ENCODE measurements at regions not wholly inside any gene's neighbourhood (a gene's known extent, or its start where the extent isn't known, plus 50 kb on each side); places are given as distances from the start of the nearest gene placed in this dataset.

DNA sequence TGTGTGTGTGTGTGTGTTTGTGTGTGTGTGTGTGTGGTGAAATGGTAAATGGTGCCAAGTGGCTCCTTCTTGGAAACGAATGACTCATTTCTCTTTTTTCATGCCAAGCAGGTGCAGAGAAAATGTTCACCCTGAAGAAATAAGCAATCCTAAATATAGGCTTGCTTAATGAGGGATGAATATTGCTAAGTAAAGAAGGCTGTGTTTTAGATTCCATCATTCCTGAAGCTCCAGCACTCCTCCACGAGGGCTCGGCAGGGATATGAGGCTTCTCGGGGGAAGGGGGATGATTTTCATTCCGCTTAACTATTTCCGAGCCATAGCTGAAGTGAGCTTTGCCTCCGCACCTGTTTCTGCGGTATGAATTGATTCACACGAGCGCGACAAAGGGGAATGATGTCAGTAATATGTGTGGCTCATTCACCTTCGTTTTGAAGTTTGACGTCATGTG is 72.9 kb downstream of the TSN start:
- H3K4me3 ChIP-seq (replicated peaks; ENCODE audit: insufficient read depth, low read length), result no peak overlapping the region
- H3K27ac ChIP-seq (replicated peaks), result no peak overlapping the region
- no peaks in the 10 kb centered on the region for H3K27me3 ChIP-seq (ENCODE audit: insufficient read depth, poor library complexity, severe bottlenecking)
- TF ChIP-seq POLR2AphosphoS5 (IDR thresholded peaks at IDR 0.05; ENCODE audit: low read depth) (no peak), REST (IDR thresholded peaks at IDR 0.05; ENCODE audit: insufficient replicate concordance, low read depth) (no peak), CTCF (IDR thresholded peaks at IDR 0.05; ENCODE audit: insufficient read depth, low read length) (no peak), SPI1 (IDR thresholded peaks at IDR 0.05; ENCODE audit: borderline replicate concordance, low read depth) (no peak), GABPA (IDR thresholded peaks at IDR 0.05; ENCODE audit: low read depth) (no peak)
- no peak for DNase-seq (ENCODE audit: low read depth in 1 of 2, low spot score in 1 of 2)

DNA sequence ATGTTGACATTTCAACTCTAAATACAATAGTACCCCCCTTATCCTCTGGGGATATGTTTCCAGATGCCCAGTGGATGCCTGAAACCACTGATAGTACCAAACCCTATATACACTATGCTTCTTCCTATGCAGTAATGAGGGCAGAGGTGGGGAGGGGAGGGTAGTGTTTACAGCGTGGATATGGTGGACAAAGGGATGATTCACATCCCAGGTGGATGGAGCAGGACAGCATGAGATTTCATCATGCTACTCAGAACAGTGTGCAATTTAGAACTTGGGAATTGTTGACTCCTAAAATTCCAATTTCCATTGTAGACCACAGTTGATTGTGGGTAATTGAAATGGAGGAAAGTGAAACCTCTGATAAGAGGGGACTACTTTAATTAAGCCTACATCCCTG is 75.4 kb downstream of the TSN start:
- Histone ChIP-seq H3K4me3 (replicated peaks; ENCODE audit: insufficient read depth, low read length) (no peak overlapping the region), H3K27ac (replicated peaks) (no peak overlapping the region), H3K27me3 (ENCODE audit: insufficient read depth, poor library complexity, severe bottlenecking) (no peaks in the 10 kb centered on the region)
- no peak for TF ChIP-seq POLR2AphosphoS5 (IDR thresholded peaks at IDR 0.05; ENCODE audit: low read depth)
- no peak for TF ChIP-seq CTCF (IDR thresholded peaks at IDR 0.05; ENCODE audit: insufficient read depth, low read length)
- no peak for TF ChIP-seq GABPA (IDR thresholded peaks at IDR 0.05; ENCODE audit: low read depth)
- TF ChIP-seq REST (IDR thresholded peaks at IDR 0.05; ENCODE audit: insufficient replicate concordance, low read depth), result no peak
- no peak for TF ChIP-seq SPI1 (IDR thresholded peaks at IDR 0.05; ENCODE audit: borderline replicate concordance, low read depth)
- no peak for DNase-seq (ENCODE audit: low read depth in 1 of 2, low spot score in 1 of 2)

GRCh38 chr2:121831841-121832240 is 76.4 kb downstream of the TSN start:
- TF ChIP-seq REST (IDR thresholded peaks at IDR 0.05; ENCODE audit: insufficient replicate concordance, low read depth), result no peak
- TF ChIP-seq SPI1 (IDR thresholded peaks at IDR 0.05; ENCODE audit: borderline replicate concordance, low read depth), result no peak
- TF ChIP-seq POLR2AphosphoS5 (IDR thresholded peaks at IDR 0.05; ENCODE audit: low read depth), result no peak
- no peak for TF ChIP-seq CTCF (IDR thresholded peaks at IDR 0.05; ENCODE audit: insufficient read depth, low read length)
- TF ChIP-seq GABPA (IDR thresholded peaks at IDR 0.05; ENCODE audit: low read depth), result no peak
- Histone ChIP-seq H3K4me3 (replicated peaks; ENCODE audit: insufficient read depth, low read length) (no peak overlapping the region), H3K27ac (replicated peaks) (no peak overlapping the region), H3K27me3 (ENCODE audit: insufficient read depth, poor library complexity, severe bottlenecking) (no peaks in the 10 kb centered on the region)
- no peak for DNase-seq (ENCODE audit: low read depth in 1 of 2, low spot score in 1 of 2)

All from HL-60 (cell line).